Pancreas (tissue), 10 donors: ENCODE measurements at regions not wholly inside any gene's neighbourhood (a gene's known extent, or its start where the extent isn't known, plus 50 kb on each side); places are given as distances from the start of the nearest gene placed in this dataset.
"Not testable (repeated sequence)": the region's sequence is repeated elsewhere in the genome, so short reads cannot be mapped to it uniquely, and the experiment has no call there.

ENCODE experiments used
- ATAC-seq, 4 donors: fragments of 200-7000 bp; cut with Tn5 transposase; one replicate each; pipeline versions ENCODE4 v1.8.0 to v1.9.1; 2020; ENCODE audit warnings: mild to moderate bottlenecking in 4 of 4, moderate library complexity in 4 of 4
- DNase-seq, 6 donors: peaks; one replicate each; pipeline ENCODE4 v3.0.0-alpha.2; 2020
- FAIRE-seq: peaks from 2 replicates; lab custom pipeline; 2012; peaks lifted over from hg19 to GRCh38; lab: Jason Lieb, UNC
- H3K27ac ChIP-seq, 4 donors: fragments of 200-600 bp; sonication (generic); 1 replicate in 3 of 4; 2 replicates in 1 of 4; pipeline versions ENCODE4 v1.5.0 to v1.8.0; 2020
- H3K27me3 ChIP-seq, 4 donors: fragments of 200-600 bp; one replicate each; pipeline ENCODE4 v1.8.0; 2021
- H3K36me3 ChIP-seq, 3 donors: fragments of 200-600 bp; sonication (generic) in 1 of 3; one replicate each; pipeline versions ENCODE4 v1.5.0 to v1.8.0; 2020 to 2021
- H3K4me1 ChIP-seq, 3 donors: fragments of 200-600 bp; one replicate each; pipeline ENCODE4 v1.8.0; 2021
- H3K4me3 ChIP-seq, 4 donors: fragments of 200-600 bp; sonication (generic) in 2 of 4; one replicate each; pipeline versions ENCODE4 v1.5.0 to v1.8.0; 2020 to 2021
- H3K9me3 ChIP-seq, 4 donors: fragments of 200-600 bp; one replicate each; pipeline ENCODE4 v1.8.0; 2021
- WGBS, 2 donors: extraction: QIAGEN DNeasy Blood & Tissue Kit; methylation state at CpG; one replicate each; pipeline ENCODE4 v1.1.7; 2013; 5-methylcytosine and 5-hydroxymethylcytosine counted together
- intact Hi-C, 3 donors: fragments of 100-400 bp; cut with DNase I; formaldehyde crosslinking; loops; one replicate each; pipeline versions ENCODE4 v1.11.1 to v1.14.2; 2022
- TF ChIP-seq, protein P1 (sequence below), 4 donors: fragments of 200-600 bp; sonication (generic) in 3 of 4; IDR thresholded peaks; one replicate each; pipeline versions ENCODE4 v1.5.0 to v1.8.0; 2021; ENCODE audit warnings: antibody characterized with exemption in 4 of 4
- donor health status: healthy with polysubstance abuse.
- donor health status: DM: no; HTN: no; CAD: no; lungs with moderate emphysema.
- donor health status: DM: no; HTN: no; CAD: no.
- donor health status: control.
- donor health status: control.
- donor health status: Bipolar disorder and iron deficiency.
- donor health status: DM: yes; HTN: yes; CAD: no.
- donor health status: DM: no; HTN: no; CAD: no.
- donor health status: DM: no; HTN: no; CAD: no.
- donor health status: DM: yes; HTN: yes; CAD: no.

DNA sequence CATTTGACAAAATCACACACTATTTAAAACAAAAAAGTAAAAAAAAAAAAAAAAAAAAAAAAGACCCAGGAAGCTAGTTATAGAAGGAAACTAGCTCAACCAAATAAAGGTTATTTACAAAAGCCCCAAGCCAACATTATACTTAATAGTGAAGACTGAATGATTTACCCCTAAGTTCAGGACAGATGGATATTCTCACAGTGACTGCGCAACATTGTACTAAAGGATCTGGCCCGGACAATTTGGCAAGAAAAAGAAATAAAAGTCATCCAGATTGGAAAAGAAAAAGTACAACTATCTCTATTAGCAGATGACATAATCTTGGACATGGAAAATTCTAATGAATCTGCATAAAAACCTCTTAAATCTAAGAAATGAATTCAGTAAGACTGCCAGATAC lies 936.0 kb upstream of the ADAMTS5 start:
- WGBS, 2 donors: 68 to 73% methylated on average over 2 of the region's 2 CpGs
- H3K4me3 ChIP-seq, H3K9me3 ChIP-seq, FAIRE-seq, H3K27ac ChIP-seq, DNase-seq, H3K4me1 ChIP-seq, H3K36me3 ChIP-seq, intact Hi-C loops, H3K27me3 ChIP-seq, ATAC-seq: not testable (repeated sequence)

DNA sequence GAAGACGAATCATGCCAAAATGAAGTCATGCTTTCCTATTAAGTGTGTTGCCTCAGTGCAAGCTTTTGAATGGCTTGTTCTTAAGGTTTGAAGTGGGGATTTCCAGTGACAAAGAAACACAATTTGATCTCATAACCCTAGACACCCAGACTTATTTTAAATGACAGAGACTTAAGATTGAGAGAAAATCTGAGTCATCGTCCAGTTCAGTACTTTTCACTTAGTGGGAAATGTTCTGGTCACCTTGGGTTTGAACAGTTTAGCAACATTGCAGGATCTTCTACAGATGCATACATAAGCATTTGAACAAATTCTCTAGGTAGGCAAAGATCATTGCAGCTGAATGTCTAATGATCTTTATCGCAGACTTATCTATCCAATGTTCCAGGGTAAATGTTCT lies 926.7 kb upstream of the ADAMTS5 start:
- H3K36me3 ChIP-seq, H3K4me1 ChIP-seq, FAIRE-seq, H3K4me3 ChIP-seq, DNase-seq, H3K27me3 ChIP-seq, ATAC-seq, intact Hi-C loops, H3K27ac ChIP-seq, H3K9me3 ChIP-seq: not testable (repeated sequence)
- 86 to 94% methylated on average over 2 of the region's 3 CpGs for WGBS, 2 donors

DNA sequence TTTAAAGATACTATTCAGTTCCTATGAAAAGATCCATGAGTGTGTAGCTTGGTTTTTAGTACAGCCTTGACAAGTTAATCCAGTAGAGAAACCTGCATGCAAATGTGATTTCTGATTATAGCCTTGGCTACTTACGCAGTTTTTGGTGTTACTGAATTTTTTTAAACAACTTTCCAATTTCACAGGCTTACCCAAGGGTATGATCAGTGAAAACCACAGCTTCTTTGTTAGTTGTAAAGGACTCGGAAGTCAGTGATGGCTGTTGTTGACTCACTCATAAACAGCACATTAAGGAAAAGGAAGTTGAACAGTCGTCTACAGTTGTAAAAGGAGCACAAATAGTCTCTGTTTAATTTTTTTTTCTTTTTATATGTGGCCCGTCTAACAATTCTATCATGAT lies 924.6 kb upstream of the ADAMTS5 start:
- not testable (repeated sequence) for ATAC-seq

DNA sequence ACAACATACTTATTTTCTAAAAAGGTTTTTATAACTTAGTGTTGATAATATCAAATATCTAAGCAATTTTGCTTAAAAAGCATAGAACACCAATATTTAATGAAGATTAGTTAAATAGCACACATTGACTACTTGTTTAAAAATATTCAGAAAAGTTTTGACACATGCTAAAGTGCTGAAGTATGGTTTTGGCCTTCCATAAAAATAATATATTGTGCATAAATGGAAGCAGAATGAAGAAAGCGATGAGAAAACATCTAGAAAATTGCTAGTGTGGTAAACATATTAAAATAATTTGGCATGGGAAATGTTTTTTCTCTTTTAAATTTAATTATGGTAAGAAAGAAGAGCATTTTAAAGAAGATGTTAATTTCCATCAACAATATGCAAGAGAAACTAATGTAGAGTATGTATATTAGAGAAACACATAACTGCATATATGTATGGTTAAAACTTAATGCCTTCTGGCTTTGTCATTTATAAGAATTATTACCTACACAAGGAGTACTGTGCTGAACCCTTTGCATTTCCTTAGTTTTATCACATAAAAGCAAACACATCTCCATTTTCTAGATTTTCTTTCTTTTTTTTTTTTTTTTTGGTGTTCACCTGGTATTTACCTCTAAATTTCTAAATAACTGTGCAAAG lies 921.0 kb upstream of the ADAMTS5 start:
- H3K27me3 ChIP-seq, H3K36me3 ChIP-seq, H3K4me3 ChIP-seq, H3K9me3 ChIP-seq, ATAC-seq, intact Hi-C loops, DNase-seq, H3K27ac ChIP-seq, H3K4me1 ChIP-seq: not testable (repeated sequence)
- WGBS, 2 donors: 84 to 91% methylated on average over 1 of the region's 1 CpG
- peak; percentile 87 for FAIRE-seq

More for the DNA sequence above, 924.6 kb upstream of the ADAMTS5 start:
- H3K4me1 ChIP-seq, H3K27ac ChIP-seq, H3K36me3 ChIP-seq, H3K27me3 ChIP-seq, H3K9me3 ChIP-seq, FAIRE-seq, intact Hi-C loops, DNase-seq, H3K4me3 ChIP-seq: not testable (repeated sequence)
- WGBS, 2 donors: 53 to 60% methylated on average over 4 of the region's 4 CpGs

DNA sequence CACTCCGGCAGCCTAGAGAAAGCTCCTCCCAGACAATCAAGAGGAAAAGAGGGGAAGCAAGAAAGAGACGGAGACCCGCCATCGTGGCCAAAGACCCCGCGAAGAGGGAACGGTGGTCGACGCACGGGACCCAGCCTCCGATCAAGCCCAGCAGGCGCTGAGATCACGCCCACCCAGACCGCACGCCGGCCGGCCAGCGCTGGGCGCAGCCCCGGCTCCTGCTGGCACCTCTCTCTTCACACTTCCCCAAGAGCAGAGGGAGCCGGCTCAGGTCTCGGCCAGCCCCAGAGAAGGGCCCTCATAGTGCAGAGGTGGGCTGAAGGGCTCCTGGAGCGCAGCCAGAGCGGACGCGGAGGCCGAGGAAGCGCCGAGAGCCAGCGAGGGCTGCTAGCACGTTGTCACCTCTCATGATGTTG lies 918.4 kb upstream of the ADAMTS5 start:
- TF ChIP-seq, protein P1, sequence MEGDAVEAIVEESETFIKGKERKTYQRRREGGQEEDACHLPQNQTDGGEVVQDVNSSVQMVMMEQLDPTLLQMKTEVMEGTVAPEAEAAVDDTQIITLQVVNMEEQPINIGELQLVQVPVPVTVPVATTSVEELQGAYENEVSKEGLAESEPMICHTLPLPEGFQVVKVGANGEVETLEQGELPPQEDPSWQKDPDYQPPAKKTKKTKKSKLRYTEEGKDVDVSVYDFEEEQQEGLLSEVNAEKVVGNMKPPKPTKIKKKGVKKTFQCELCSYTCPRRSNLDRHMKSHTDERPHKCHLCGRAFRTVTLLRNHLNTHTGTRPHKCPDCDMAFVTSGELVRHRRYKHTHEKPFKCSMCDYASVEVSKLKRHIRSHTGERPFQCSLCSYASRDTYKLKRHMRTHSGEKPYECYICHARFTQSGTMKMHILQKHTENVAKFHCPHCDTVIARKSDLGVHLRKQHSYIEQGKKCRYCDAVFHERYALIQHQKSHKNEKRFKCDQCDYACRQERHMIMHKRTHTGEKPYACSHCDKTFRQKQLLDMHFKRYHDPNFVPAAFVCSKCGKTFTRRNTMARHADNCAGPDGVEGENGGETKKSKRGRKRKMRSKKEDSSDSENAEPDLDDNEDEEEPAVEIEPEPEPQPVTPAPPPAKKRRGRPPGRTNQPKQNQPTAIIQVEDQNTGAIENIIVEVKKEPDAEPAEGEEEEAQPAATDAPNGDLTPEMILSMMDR (IDR thresholded peaks at IDR 0.05): no peak
- intact Hi-C loops: no loop called here
- FAIRE-seq (no peak), ATAC-seq (no peak), DNase-seq (peak in 2 of 6 donors; percentile 24 to 46)
- H3K4me3 ChIP-seq: no peak overlapping the region
- no peaks in the 10 kb centered on the region for H3K9me3 ChIP-seq
- H3K36me3 ChIP-seq: no peaks in the 10 kb centered on the region
- H3K27ac ChIP-seq: no peak overlapping the region
- no peaks in the 10 kb centered on the region for H3K27me3 ChIP-seq
- no peaks in the 10 kb centered on the region for H3K4me1 ChIP-seq
- 92 to 95% methylated on average over 28 to 31 of the region's 31 CpGs for WGBS, 2 donors

DNA sequence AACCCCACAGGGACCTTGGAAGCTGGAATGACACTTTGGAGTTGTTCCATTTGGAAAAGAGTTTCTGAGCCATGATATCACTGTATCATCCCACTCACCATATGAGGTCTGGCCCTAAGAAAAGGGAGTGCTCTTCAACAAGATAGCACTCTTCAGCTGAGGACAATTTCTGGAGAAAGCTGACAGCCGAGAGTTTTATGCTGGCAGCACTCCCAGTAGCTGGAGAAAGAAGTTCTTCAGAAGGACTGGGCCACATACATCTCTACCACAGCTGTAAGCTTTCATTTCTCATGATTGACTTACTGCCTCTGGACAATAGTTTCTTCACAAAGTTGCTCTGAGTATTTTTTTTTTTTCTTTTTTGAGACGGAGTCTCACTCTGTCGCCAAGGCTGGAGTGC lies 914.4 kb upstream of the ADAMTS5 start:
- 76 to 94% methylated on average over 3 of the region's 3 CpGs for WGBS, 2 donors
- not testable (repeated sequence) for FAIRE-seq, H3K4me3 ChIP-seq

DNA sequence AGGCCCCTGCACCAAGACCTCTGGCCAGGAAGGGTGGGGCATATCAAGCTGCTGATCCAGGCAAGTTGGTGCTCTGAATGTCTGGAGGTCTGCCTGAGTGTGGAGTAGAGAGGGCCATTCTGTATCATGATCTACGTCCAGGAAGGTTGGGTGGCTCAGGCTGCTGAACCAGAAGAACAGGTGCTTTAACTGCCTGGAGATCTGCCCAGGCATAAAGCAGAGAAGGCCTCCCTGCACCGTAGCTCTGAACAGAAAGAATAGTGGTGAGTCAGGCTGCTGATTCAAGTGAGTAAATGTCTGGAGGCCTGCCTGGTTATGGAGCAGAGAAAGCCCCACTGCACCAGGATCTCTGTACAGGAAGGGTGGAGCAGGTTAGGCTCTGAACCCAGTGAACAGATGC lies 905.5 kb upstream of the ADAMTS5 start:
- H3K36me3 ChIP-seq, FAIRE-seq, intact Hi-C loops, DNase-seq, H3K27ac ChIP-seq, H3K27me3 ChIP-seq, H3K4me3 ChIP-seq, ATAC-seq, H3K4me1 ChIP-seq, H3K9me3 ChIP-seq: not testable (repeated sequence)
- WGBS, 2 donors: 25% methylated on average over 2 of the region's 2 CpGs

More for the DNA sequence above, 914.4 kb upstream of the ADAMTS5 start:
- H3K36me3 ChIP-seq, intact Hi-C loops, H3K9me3 ChIP-seq, H3K27me3 ChIP-seq, H3K27ac ChIP-seq, ATAC-seq, DNase-seq, H3K4me1 ChIP-seq: not testable (repeated sequence)

DNA sequence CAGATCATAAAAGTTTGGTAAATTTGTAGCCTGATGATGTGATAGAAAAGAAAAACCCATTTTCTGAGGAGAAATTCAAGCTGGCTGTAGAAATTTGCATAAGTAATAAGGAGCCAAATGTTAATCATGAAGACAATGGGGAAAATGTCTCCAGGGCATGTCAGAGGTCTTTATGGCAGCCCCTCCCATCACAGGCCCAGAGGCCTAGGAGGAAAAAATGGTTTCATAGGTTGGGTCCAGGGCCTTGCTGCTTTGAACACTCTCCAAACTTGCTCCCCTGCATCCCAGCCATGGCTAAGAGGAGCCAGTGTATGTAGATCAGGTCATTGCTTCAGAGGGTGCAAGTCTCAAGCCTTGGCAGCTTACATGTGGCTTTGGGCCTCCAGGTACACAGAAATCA lies 903.9 kb upstream of the ADAMTS5 start:
- intact Hi-C loops, DNase-seq, H3K4me1 ChIP-seq, H3K36me3 ChIP-seq, H3K9me3 ChIP-seq, H3K27ac ChIP-seq, H3K27me3 ChIP-seq, FAIRE-seq, H3K4me3 ChIP-seq, ATAC-seq: not testable (repeated sequence)

DNA sequence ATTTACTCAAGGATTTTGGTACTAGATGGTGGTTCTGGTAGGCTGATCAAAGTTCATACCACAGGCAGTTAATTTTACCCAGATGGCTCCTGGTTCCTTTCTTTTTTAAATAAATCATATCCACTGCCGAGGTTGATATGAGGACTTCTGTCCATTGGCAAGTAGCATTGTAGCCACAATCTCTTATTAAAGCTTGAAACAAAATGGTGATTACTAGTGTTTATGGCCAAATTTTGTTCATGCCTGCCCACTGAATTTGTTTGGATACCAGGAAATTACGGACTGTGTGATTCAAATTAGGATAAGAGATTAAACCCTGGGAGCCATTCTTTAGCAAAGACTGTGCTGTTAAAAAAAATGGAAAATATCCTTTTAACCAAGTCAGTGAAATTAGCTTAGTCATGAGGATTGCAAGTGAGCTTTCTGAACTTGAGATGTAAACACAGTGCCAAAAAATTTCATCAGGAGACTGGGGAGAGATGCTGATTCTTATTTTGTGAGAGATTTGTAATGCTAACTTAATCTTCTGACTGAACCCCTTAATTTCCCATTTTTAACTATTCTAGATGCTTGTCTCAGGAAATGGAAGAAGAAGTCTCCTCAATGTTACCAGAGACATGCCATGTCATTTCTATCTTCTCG lies 893.5 kb upstream of the ADAMTS5 start:
- H3K27ac ChIP-seq, ATAC-seq, intact Hi-C loops, H3K4me1 ChIP-seq, H3K27me3 ChIP-seq, H3K4me3 ChIP-seq, DNase-seq, H3K9me3 ChIP-seq, H3K36me3 ChIP-seq: not testable (repeated sequence)
- WGBS, 2 donors: 52 to 57% methylated on average over 3 of the region's 3 CpGs
- peak; percentile 60 for FAIRE-seq

DNA sequence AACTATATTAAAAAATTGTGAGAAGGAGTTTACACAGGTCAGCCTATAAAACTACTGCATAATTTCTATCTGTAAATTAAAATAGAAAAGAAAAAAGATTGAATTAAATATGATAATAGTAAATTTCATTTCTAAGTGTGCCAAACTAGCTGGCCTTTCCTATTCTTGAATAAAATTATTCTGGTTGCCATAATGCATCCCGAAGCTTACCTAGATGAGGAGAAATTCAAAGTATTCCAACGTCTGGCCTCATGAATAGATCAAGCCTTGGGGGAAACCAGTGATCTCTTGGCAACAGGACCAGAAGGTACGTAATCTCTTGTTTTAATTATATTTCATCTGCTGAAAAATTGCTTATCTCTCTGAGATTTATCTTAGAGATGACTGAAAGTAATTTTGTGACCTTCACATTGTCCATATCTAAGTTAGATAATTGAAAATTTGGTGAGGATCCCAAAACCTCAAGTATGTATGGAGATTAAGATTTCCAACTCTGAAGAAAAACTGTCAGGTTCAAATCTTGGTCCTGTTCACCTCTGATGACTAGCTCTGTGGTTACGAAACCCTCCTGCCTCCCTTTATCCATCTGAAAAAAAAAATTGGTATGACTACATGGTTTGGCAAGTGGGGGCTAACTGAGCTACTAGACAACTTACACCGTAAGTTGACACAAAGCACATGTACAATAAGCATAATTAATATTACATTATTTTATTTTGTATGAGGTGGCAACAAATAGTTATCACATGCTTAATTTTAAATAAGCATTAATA lies 891.4 kb upstream of the ADAMTS5 start:
- DNase-seq, H3K4me3 ChIP-seq, intact Hi-C loops, H3K4me1 ChIP-seq, H3K9me3 ChIP-seq, H3K27me3 ChIP-seq, H3K27ac ChIP-seq, ATAC-seq, H3K36me3 ChIP-seq: not testable (repeated sequence)
- WGBS, 2 donors: 85 to 91% methylated on average over 5 of the region's 5 CpGs
- FAIRE-seq: peak; percentile 29

DNA sequence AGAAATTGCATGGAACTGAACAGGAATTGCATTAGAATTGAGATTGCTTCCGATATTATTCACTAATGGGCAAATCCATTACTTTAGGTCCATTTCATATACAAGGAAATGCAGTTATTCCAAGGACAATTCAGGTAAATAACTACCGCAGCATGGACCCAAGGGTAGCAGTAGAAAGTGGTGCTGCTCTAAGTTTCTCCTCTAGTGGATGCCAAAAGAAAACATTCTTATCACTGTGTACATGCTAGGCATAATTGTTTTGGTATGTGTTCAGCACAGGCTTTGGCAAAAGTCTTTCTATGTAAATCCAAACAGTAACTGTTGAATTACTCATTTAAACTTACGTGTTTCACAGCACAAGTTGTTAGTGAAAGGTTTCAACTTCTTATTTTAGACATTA lies 890.1 kb upstream of the ADAMTS5 start:
- DNase-seq, H3K36me3 ChIP-seq, H3K27me3 ChIP-seq, intact Hi-C loops, H3K4me3 ChIP-seq, H3K27ac ChIP-seq, FAIRE-seq, H3K9me3 ChIP-seq, H3K4me1 ChIP-seq: not testable (repeated sequence)
- WGBS, 2 donors: 38 to 41% methylated on average over 3 of the region's 3 CpGs
- ATAC-seq: peak in 1 of 4 donors; percentile 37
